GM12878 (cell line): ENCODE measurements at regions not wholly inside any gene's neighbourhood (a gene's known extent, or its start where the extent isn't known, plus 50 kb on each side); places are given as distances from the start of the nearest gene placed in this dataset.

Experiments
- CTCF ChIP-seq, 3 experiments: IDR thresholded peaks in 2 of 3; conservative IDR thresholded peaks in 1 of 3; 2 replicates each; pipeline ENCODE4 v1.5.1; 2011; ENCODE audit warnings: low read depth in 3 of 3, low read length in 3 of 3, mild to moderate bottlenecking in 3 of 3, control low read depth in 2 of 3, moderate library complexity in 2 of 3, inconsistent platforms in 1 of 3, mixed read lengths in 1 of 3; ENCODE audit not compliant: control insufficient read depth in 2 of 3, insufficient read depth in 1 of 3; ENCODE audit errors: extremely low read depth in 1 of 3
- EZH2 ChIP-seq: IDR thresholded peaks from 2 replicates; pipeline ENCODE4 v1.6.1; 2012; ENCODE audit warnings: low read depth, mild to moderate bottlenecking, control low read depth, inconsistent platforms, low read length, borderline replicate concordance; ENCODE audit not compliant: control insufficient read depth
- FOXK2 ChIP-seq: fragments of 450-650 bp; IDR thresholded peaks from 2 replicates; pipeline ENCODE4 v1.6.1; 2017; ENCODE audit warnings: mild to moderate bottlenecking, moderate library complexity
- JUNB ChIP-seq: IDR thresholded peaks from 2 replicates; pipeline ENCODE4 v1.6.1; 2016; ENCODE audit warnings: antibody characterized with exemption, mild to moderate bottlenecking
- POLR2AphosphoS5 ChIP-seq: IDR thresholded peaks from 2 replicates; pipeline ENCODE4 v1.6.1; 2011; ENCODE audit warnings: mild to moderate bottlenecking, low read length, inconsistent platforms

- no peak for TF ChIP-seq POLR2AphosphoS5
- TF ChIP-seq JUNB, result no peak
- no peak for TF ChIP-seq EZH2
- TF ChIP-seq CTCF (IDR thresholded peaks at IDR 0.05 in 2 of 3, conservative IDR thresholded peaks at IDR 0.05 in 1 of 3; ENCODE audit: control insufficient read depth in 2 of 3, extremely low read depth in 1 of 3, insufficient read depth in 1 of 3, low read depth in 3 of 3, low read length in 3 of 3), result no peak
- TF ChIP-seq FOXK2, result no peak
Measured at GRCh38 chr5:29085142-29085541, 2046.8 kb upstream of the CDH9 start.
